RWPE1 (cell line): ENCODE measurements at regions not wholly inside any gene's neighbourhood (a gene's known extent, or its start where the extent isn't known, plus 50 kb on each side); places are given as distances from the start of the nearest gene placed in this dataset.

Experiments
- CTCF ChIA-PET: fragments of 350-600 bp; sonication (Branson Sonifier 250); formaldehyde crosslinking; extraction: SDS; loops from one replicate; lab custom pipeline; 2021; lab: Yijun Ruan, JAX
- POLR2A ChIA-PET: fragments of 400-600 bp; formaldehyde crosslinking; extraction: SDS; loops from one replicate; lab custom pipeline; 2020; ENCODE audit warnings: antibody characterized with exemption; ENCODE audit not compliant: low non-redundant PET; lab: Yijun Ruan, JAX
- DNase-seq: peaks from one replicate; pipeline ENCODE4 v3.0.0; 2012; ENCODE audit warnings: low spot score
- H3K27ac ChIP-seq: fragments of 450-650 bp; 2 replicates; pipeline ENCODE4 v1.5.1; 2017
- TF ChIP-seq, protein P1 (sequence below): fragments of 450-650 bp; conservative IDR thresholded peaks from 2 replicates; pipeline ENCODE4 v1.5.1; 2017; ENCODE audit warnings: low read depth, mild to moderate bottlenecking

- no peak overlapping the region for H3K27ac ChIP-seq
- ChIA-PET POLR2A (no interaction called here), CTCF (interaction anchor here (0.6 kb wide), 1 partner anchor 52 kb away, joined by 5 read pairs; no protein-coding TSS in a partner anchor)
- TF ChIP-seq, protein P1, sequence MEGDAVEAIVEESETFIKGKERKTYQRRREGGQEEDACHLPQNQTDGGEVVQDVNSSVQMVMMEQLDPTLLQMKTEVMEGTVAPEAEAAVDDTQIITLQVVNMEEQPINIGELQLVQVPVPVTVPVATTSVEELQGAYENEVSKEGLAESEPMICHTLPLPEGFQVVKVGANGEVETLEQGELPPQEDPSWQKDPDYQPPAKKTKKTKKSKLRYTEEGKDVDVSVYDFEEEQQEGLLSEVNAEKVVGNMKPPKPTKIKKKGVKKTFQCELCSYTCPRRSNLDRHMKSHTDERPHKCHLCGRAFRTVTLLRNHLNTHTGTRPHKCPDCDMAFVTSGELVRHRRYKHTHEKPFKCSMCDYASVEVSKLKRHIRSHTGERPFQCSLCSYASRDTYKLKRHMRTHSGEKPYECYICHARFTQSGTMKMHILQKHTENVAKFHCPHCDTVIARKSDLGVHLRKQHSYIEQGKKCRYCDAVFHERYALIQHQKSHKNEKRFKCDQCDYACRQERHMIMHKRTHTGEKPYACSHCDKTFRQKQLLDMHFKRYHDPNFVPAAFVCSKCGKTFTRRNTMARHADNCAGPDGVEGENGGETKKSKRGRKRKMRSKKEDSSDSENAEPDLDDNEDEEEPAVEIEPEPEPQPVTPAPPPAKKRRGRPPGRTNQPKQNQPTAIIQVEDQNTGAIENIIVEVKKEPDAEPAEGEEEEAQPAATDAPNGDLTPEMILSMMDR, result no peak
- DNase-seq, result no peak
Measured at GRCh38 chr5:60248901-60249300, 355.4 kb upstream of the PDE4D start.

DNA sequence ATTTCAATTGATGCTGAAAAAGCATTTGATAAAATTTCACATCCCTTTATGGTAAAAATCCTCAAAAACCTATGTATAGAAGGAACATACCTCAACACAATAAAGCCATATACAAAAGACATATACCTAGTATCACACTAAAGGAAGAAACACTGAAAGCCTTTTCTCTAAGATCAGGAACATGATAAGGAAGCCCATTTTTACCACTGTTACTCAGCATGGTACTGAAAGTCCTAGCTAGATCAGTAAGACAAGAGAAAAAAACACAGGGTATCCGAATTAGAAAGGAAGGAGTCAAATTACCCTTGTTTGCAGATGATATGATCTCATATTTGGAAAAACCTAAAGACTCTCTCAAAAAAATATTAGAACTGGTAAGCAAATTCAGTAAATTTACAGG, 350.2 kb upstream of the PDE4D start:
- TF ChIP-seq, protein P1, result no peak
- POLR2A ChIA-PET, result no interaction called here
- CTCF ChIA-PET, result no interaction called here
- DNase-seq, result no peak
- H3K27ac ChIP-seq, result no peak overlapping the region

DNA sequence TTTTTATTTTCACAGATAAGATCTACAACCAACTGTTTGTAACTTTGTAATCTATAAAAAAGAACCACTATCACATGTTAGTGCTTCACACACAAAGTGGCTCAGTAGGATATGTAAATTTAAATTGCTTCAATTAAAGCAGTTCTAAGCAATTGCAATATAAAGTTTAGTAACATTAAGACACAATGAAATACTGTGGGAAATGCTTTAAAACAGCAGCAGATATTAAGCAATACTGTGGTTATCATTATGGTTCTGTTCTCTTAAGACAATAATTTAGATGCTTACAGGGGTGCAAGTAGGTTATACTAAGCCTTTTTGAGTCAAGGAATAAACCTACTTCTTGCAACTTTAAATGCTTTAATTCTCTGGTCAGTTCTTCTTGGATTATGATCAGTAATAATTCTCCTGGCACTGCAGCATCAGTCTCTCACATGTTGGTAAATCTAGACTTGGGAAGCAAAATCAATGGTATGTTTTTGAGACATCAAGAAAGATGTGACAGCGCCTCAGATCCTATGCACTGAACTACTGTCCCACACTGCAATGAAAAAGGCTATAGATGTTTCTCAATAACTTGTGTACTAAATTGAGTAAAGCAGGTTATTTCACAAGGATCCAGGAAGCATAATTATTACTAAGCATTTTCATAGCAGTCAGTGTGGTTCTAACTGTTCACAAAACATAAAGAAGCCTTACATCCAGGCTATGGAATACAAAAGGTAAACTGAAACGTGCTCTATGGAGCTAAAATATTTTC, 338.7 kb upstream of the PDE4D start:
- TF ChIP-seq, protein P1, result no peak
- no peak overlapping the region for H3K27ac ChIP-seq
- POLR2A ChIA-PET, result no interaction called here
- CTCF ChIA-PET, result no interaction called here
- no peak for DNase-seq

GRCh38 chr5:60230456-60230855, 336.9 kb upstream of the PDE4D start:
- CTCF ChIA-PET, result no interaction called here
- no peak overlapping the region for H3K27ac ChIP-seq
- POLR2A ChIA-PET, result no interaction called here
- DNase-seq, result no peak
- TF ChIP-seq, protein P1, result no peak

GRCh38 chr5:60229691-60230185, 336.2 kb upstream of the PDE4D start:
- POLR2A ChIA-PET, result no interaction called here
- no peak overlapping the region for H3K27ac ChIP-seq
- CTCF ChIA-PET, result no interaction called here
- TF ChIP-seq, protein P1, result no peak
- DNase-seq, result no peak

DNA sequence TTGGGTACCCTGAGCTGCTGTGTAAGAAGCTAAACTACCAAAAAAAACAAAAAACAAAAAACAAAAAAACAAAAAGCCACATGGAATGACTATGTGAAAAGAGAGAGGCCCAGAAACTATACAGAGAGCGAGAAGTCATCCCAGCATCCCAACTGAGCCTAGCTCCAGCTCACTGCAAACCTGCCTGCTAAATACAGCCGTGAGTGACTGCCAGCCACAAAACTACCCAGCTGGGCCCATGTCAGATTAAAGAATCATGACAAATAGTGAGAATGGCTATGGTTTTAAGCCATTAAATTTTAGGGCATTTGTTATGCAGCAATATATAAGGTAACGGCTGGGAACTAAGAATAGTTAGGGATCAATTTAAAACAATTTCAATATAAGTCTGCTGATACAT, 335.1 kb upstream of the PDE4D start:
- no peak for DNase-seq
- no peak overlapping the region for H3K27ac ChIP-seq
- TF ChIP-seq, protein P1, result no peak
- ChIA-PET CTCF (no interaction called here), POLR2A (no interaction called here)
